K562 (cell line): ENCODE measurements at regions not wholly inside any gene's neighbourhood (a gene's known extent, or its start where the extent isn't known, plus 50 kb on each side); places are given as distances from the start of the nearest gene placed in this dataset.

Source experiments
- ATAC-seq: fragments of 200-7000 bp; cut with Tn5 transposase; 3 replicates; pipeline ENCODE4 v1.9.1; 2020; ENCODE audit warnings: moderate library complexity
- BruUV-seq: library from RNA; stranded (reverse); fragments of 400-500 nt; replicated peaks from 2 replicates; lab custom pipeline; 2021; lab: Mats Ljungman, UMichigan
- CTCF ChIA-PET: fragments of 300-600 bp; formaldehyde crosslinking; extraction: SDS; loops from one replicate; lab custom pipeline; 2021; ENCODE audit warnings: low intra/inter-chr PET ratio; lab: Yijun Ruan, JAX
- POLR2A ChIA-PET: fragments of 300-600, 350-650 bp; sonication (Branson Sonifier 250); formaldehyde crosslinking; extraction: SDS; loops from one replicate; lab custom pipeline; 2021; ENCODE audit warnings: antibody characterized with exemption, inconsistent platforms; lab: Yijun Ruan, JAX
- DNase-seq, 4 experiments: peaks; one replicate each; pipeline versions ENCODE4 v3.0.0 to v3.0.0-alpha.2; 2011 to 2018; ENCODE audit warnings: low spot score in 3 of 4, mixed read lengths in 3 of 4; ENCODE audit errors: extremely low read depth in 1 of 4
- FAIRE-seq: peaks from 2 replicates; lab custom pipeline; 2011; peaks lifted over from hg19 to GRCh38; lab: Jason Lieb, UNC
- H2AFZ ChIP-seq: 2 replicates; pipeline ENCODE4 v1.6.0; 2011; ENCODE audit warnings: low read depth, low read length, control low read depth, inconsistent platforms
- H3K27ac ChIP-seq: fragments of 200-600 bp; 3 replicates; pipeline ENCODE4 v1.8.0; 2011; ENCODE audit warnings: low read depth, mild to moderate bottlenecking, control low read depth, inconsistent platforms, low read length, moderate library complexity, mixed read lengths; ENCODE audit errors: extremely low read depth
- H3K27me3 ChIP-seq, 2 experiments: fragments of 300-600 bp in 1 of 2; 2 replicates in 1 of 2; 3 replicates in 1 of 2; pipeline versions ENCODE4 v1.6.0 to v1.8.0; 2011; ENCODE audit warnings: inconsistent platforms in 2 of 2, low read length in 2 of 2, mild to moderate bottlenecking in 1 of 2, mixed read lengths in 1 of 2, moderate library complexity in 1 of 2; ENCODE audit not compliant: control insufficient read depth in 2 of 2, insufficient read depth in 2 of 2
- H3K36me3 ChIP-seq: fragments of 300-600 bp; 3 replicates; pipeline ENCODE4 v1.8.0; 2011; ENCODE audit warnings: mild to moderate bottlenecking, low read length, inconsistent platforms; ENCODE audit not compliant: control insufficient read depth, insufficient read depth
- H3K4me1 ChIP-seq, 2 experiments: fragments of 200-600 bp in 1 of 2; replicated peaks in 1 of 2; 2 replicates in 1 of 2; 3 replicates in 1 of 2; pipeline versions ENCODE4 v1.5.1 to v1.8.0; 2011; ENCODE audit warnings: inconsistent platforms in 2 of 2, low read length in 2 of 2, mild to moderate bottlenecking in 1 of 2, mixed read lengths in 1 of 2, moderate library complexity in 1 of 2; ENCODE audit not compliant: control insufficient read depth in 2 of 2, insufficient read depth in 2 of 2
- H3K4me2 ChIP-seq: 2 replicates; pipeline ENCODE4 v1.6.1; 2011; ENCODE audit warnings: low read length, control low read depth, inconsistent platforms, mixed read lengths; ENCODE audit not compliant: insufficient read depth
- H3K4me3 ChIP-seq: fragments of 200-600 bp; sonication (generic), shearing (Covaris generic); 2 replicates; pipeline ENCODE4 v1.5.1; 2016; ENCODE audit warnings: control low read depth, inconsistent platforms
- H3K79me2 ChIP-seq: fragments of 200-600 bp; 3 replicates; pipeline ENCODE4 v1.8.0; 2011; ENCODE audit warnings: low read length, inconsistent platforms; ENCODE audit not compliant: control insufficient read depth, insufficient read depth
- H3K9ac ChIP-seq, 2 experiments: 2 replicates each; pipeline versions ENCODE4 v1.6.0 to v1.6.1; 2011; ENCODE audit warnings: low read depth in 2 of 2, low read length in 2 of 2, control low read depth in 1 of 2, inconsistent platforms in 1 of 2, mild to moderate bottlenecking in 1 of 2, mixed read lengths in 1 of 2; ENCODE audit not compliant: insufficient read depth in 1 of 2
- H3K9me1 ChIP-seq: one replicate; pipeline ENCODE4 v1.6.0; 2011; ENCODE audit warnings: inconsistent platforms, mild to moderate bottlenecking, low read length, moderate library complexity; ENCODE audit not compliant: control insufficient read depth, insufficient read depth
- H3K9me3 ChIP-seq: replicated peaks from 2 replicates; pipeline ENCODE4 v1.5.1; 2011; ENCODE audit warnings: low read depth, low read length, inconsistent platforms; ENCODE audit not compliant: control insufficient read depth, insufficient read depth
- H4K20me1 ChIP-seq: replicated peaks from 2 replicates; pipeline ENCODE4 v1.6.1; 2011; ENCODE audit warnings: low read length, inconsistent platforms, mixed read lengths; ENCODE audit not compliant: control insufficient read depth, insufficient read depth
- BHLHE40 ChIP-seq: IDR thresholded peaks from 2 replicates; pipeline ENCODE4 v1.6.1; 2011; ENCODE audit warnings: low read length, improper control_type of control experiment
- CBFA2T3 ChIP-seq: fragments of 450-650 bp; IDR thresholded peaks from 2 replicates; pipeline ENCODE4 v1.6.1; 2017
- DPF2 ChIP-seq: fragments of 450-650 bp; IDR thresholded peaks from 2 replicates; pipeline ENCODE4 v1.6.1; 2016
- FOXA1 ChIP-seq: fragments of 450-650 bp; IDR thresholded peaks from 2 replicates; pipeline ENCODE4 v1.6.1; 2016; ENCODE audit warnings: mild to moderate bottlenecking, borderline replicate concordance
- IRF2 ChIP-seq: sonication (generic); formaldehyde crosslinking; IDR thresholded peaks from 2 replicates; pipeline ENCODE4 v1.8.1; 2022; ENCODE audit warnings: mild to moderate bottlenecking, missing genetic modification reagents
- KHSRP ChIP-seq: fragments of 450-650 bp; IDR thresholded peaks from 2 replicates; pipeline ENCODE4 v1.6.1; 2017
- PHF21A ChIP-seq: fragments of 450-650 bp; IDR thresholded peaks from 2 replicates; pipeline ENCODE4 v1.6.1; 2017; ENCODE audit warnings: low read depth, borderline replicate concordance
- PML ChIP-seq: IDR thresholded peaks from 2 replicates; pipeline ENCODE4 v1.6.1; 2012; ENCODE audit warnings: low read length, inconsistent platforms
- POLR3G ChIP-seq: IDR thresholded peaks from 2 replicates; pipeline ENCODE4 v1.6.1; 2011; ENCODE audit not compliant: insufficient read length, insufficient replicate concordance; ENCODE audit errors: extremely low read depth
- SMARCA4 ChIP-seq: fragments of 450-650 bp; IDR thresholded peaks from 2 replicates; pipeline ENCODE4 v1.6.1; 2016
- ZNF12 ChIP-seq: sonication (generic); formaldehyde crosslinking; IDR thresholded peaks from 2 replicates; pipeline ENCODE4 v1.4.0; 2020; ENCODE audit warnings: mild to moderate bottlenecking, missing genetic modification reagents
- ZNF311 ChIP-seq: fragments of 250-450 bp; sonication (Bioruptor Pico); IDR thresholded peaks from 2 replicates; pipeline ENCODE4 v1.4.0; 2020; ENCODE audit warnings: mild to moderate bottlenecking, moderate library complexity
- WGBS: fragments of 100-300 bp; shearing (Covaris generic); methylation state at CpG from one replicate; pipeline ENCODE4 v1.1.6; 2016; ENCODE audit warnings: low coverage, mixed read lengths; ENCODE audit not compliant: insufficient coverage; ENCODE audit errors: missing lambda C conversion rate; 5-methylcytosine and 5-hydroxymethylcytosine counted together
- in situ Hi-C: fragments of 300-500 bp; cut with MboI; formaldehyde crosslinking; loops from 4 replicates; pipeline ENCODE4 v1.15.0; 2018; ENCODE audit warnings: inconsistent platforms, mixed read lengths
- intact Hi-C: fragments of 100-400 bp; cut with micrococcal nuclease; formaldehyde crosslinking; loops from 2 replicates; pipeline ENCODE4 v1.14.2; 2022
- TF ChIP-seq, protein P1 (sequence below): sonication (generic); formaldehyde crosslinking; IDR thresholded peaks from 2 replicates; pipeline ENCODE4 v1.8.0; 2022; ENCODE audit warnings: mild to moderate bottlenecking, missing genetic modification reagents, borderline replicate concordance

DNA sequence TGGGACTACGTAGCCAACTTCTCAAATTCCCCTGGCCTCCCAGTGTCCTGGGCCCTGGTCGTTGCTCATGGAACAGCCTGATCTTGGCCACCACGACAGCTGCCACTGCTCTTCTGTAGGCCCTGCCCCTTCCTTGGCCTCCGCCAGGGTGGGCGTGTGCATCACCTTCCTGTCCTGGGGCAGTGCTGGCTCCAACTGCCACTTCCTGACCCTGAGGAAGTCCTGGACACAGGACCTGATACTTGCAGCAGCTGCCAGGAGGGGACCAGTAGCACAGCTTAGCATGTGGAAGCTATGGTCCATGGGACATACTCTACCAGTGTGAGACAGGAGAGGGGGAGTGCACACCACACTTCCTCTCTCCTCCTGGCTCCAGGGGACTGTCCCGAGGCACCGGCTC lies 145.2 kb downstream of the TENT4A start (continued):
- TF ChIP-seq, protein P1, sequence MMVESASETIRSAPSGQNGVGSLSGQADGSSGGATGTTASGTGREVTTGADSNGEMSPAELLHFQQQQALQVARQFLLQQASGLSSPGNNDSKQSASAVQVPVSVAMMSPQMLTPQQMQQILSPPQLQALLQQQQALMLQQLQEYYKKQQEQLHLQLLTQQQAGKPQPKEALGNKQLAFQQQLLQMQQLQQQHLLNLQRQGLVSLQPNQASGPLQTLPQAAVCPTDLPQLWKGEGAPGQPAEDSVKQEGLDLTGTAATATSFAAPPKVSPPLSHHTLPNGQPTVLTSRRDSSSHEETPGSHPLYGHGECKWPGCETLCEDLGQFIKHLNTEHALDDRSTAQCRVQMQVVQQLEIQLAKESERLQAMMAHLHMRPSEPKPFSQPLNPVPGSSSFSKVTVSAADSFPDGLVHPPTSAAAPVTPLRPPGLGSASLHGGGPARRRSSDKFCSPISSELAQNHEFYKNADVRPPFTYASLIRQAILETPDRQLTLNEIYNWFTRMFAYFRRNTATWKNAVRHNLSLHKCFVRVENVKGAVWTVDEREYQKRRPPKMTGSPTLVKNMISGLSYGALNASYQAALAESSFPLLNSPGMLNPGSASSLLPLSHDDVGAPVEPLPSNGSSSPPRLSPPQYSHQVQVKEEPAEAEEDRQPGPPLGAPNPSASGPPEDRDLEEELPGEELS (CRISPR knock-in tag), result no peak
- TF ChIP-seq SMARCA4, result no peak
- TF ChIP-seq, all 486 proteins: peak for 0

DNA sequence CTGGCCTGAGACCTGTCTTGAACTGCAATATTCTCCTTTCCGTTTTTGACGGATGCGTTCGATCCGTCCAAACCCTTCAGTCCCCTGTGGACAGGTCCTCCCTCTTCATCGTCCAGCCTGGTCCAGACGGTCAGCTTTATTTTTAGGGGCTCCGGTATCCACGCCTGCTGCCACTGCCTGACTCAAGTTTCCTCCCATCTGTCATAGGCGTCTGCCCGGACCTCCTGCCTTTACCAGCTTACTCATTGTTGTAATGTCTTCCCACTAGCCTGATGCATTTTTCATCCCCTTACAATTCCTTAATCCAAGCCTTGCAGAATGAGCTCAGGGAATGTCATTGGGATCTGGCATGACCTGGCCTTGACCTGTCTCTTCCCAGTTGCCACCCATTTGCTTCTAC lies 145.8 kb downstream of the TENT4A start:
- Histone ChIP-seq H3K9me1 (no peaks in the 10 kb centered on the region), H3K79me2 (no peaks in the 10 kb centered on the region), H3K36me3 (no peaks in the 10 kb centered on the region)
- DNase-seq, result no peak
- intact Hi-C loops, result no loop called here
- TF ChIP-seq DPF2 (no peak), ZNF311 (CRISPR knock-in tag) (no peak), PHF21A (no peak), FOXA1 (no peak), CBFA2T3 (no peak), BHLHE40 (no peak), IRF2 (CRISPR knock-in tag) (no peak), PML (no peak), POLR3G (no peak), ZNF12 (CRISPR knock-in tag) (no peak), KHSRP (no peak)
- TF ChIP-seq, all 486 proteins: peak for 0
- Histone ChIP-seq H2AFZ (no peak overlapping the region), H4K20me1 (no peaks in the 10 kb centered on the region; the same call in 1 of the 2 replicates), H3K27me3 (peaks cover 3 to 17% of the 10 kb centered on the region in 2 experiments; a peak in 3 of 5 replicates), H3K9ac (no peak overlapping the region), H3K4me2 (no peak overlapping the region), H3K4me3 (no peak overlapping the region), H3K4me1 (no peaks in the 10 kb centered on the region), H3K27ac (no peak overlapping the region), H3K9me3 (no peaks in the 10 kb centered on the region)
- WGBS, result 3% methylated on average over 11 of the region's 11 CpGs
- no peak for ATAC-seq
- no TSS peak for BruUV-seq
- ChIA-PET CTCF (no interaction called here), POLR2A (no interaction called here)
- no peak for FAIRE-seq
- in situ Hi-C loops, result no loop called here
